SK-N-SH (cell line): ENCODE measurements at regions not wholly inside any gene's neighbourhood (a gene's known extent, or its start where the extent isn't known, plus 50 kb on each side); places are given as distances from the start of the nearest gene placed in this dataset.

Experiments
- CTCF ChIA-PET: fragments of 300-600, 350-600 bp; formaldehyde crosslinking; extraction: SDS; loops from one replicate; lab custom pipeline; 2021; lab: Yijun Ruan, JAX
- POLR2A ChIA-PET: fragments of 350-600 bp; sonication (Branson Sonifier 250); formaldehyde crosslinking; extraction: SDS; loops from one replicate; lab custom pipeline; 2020; ENCODE audit warnings: antibody characterized with exemption, inconsistent platforms; lab: Yijun Ruan, JAX
- DNase-seq: peaks from one replicate; pipeline ENCODE4 v3.0.0; 2012
- H2AFZ ChIP-seq: fragments of 200-600 bp; sonication (generic); 2 replicates; pipeline ENCODE4 v1.8.1; 2016; ENCODE audit warnings: antibody characterized with exemption, mild to moderate bottlenecking, low read depth
- H3F3A ChIP-seq: fragments of 200-600 bp; sonication (generic); replicated peaks from 2 replicates; pipeline ENCODE3; 2016; ENCODE audit warnings: antibody characterized with exemption, mild to moderate bottlenecking; ENCODE audit not compliant: insufficient read depth
- H3K27ac ChIP-seq, 2 experiments: fragments of 200-500 bp in 1 of 2; fragments of 200-600 bp in 1 of 2; sonication (Bioruptor generic) in 1 of 2; sonication (generic), shearing (Covaris generic) in 1 of 2; 2 replicates each; pipeline versions ENCODE4 v1.5.1 to v1.6.1; 2014 to 2016; ENCODE audit warnings: low read depth in 2 of 2, inconsistent platforms in 1 of 2, low read length in 1 of 2, mild to moderate bottlenecking in 1 of 2, mixed read lengths in 1 of 2
- H3K27me3 ChIP-seq: fragments of 200-600 bp; sonication (generic), shearing (Covaris generic); 2 replicates; pipeline ENCODE4 v1.6.1; 2016; ENCODE audit warnings: mixed run types; ENCODE audit not compliant: insufficient read depth
- H3K36me3 ChIP-seq, 2 experiments: fragments of 200-500 bp in 1 of 2; fragments of 200-600 bp in 1 of 2; sonication (Bioruptor generic) in 1 of 2; sonication (generic) in 1 of 2; replicated peaks in 1 of 2; 2 replicates each; pipeline versions ENCODE3 to v1.5.1; 2014 to 2016; ENCODE audit warnings: low read length in 1 of 2, mild to moderate bottlenecking in 1 of 2; ENCODE audit not compliant: insufficient read depth in 2 of 2, control insufficient read depth in 1 of 2
- H3K4me1 ChIP-seq, 2 experiments: fragments of 200-500 bp in 1 of 2; fragments of 200-600 bp in 1 of 2; sonication (Bioruptor generic) in 1 of 2; sonication (generic), shearing (Covaris generic) in 1 of 2; 2 replicates each; pipeline versions ENCODE4 v1.5.1 to v1.6.1; 2014 to 2016; ENCODE audit warnings: low read depth in 1 of 2, low read length in 1 of 2, mixed run types in 1 of 2; ENCODE audit not compliant: insufficient read depth in 2 of 2, control insufficient read depth in 1 of 2
- H3K4me2 ChIP-seq: fragments of 200-600 bp; sonication (generic), shearing (Covaris generic); 2 replicates; pipeline ENCODE4 v1.6.1; 2017; ENCODE audit warnings: mixed run types
- H3K4me3 ChIP-seq, 2 experiments: fragments of 200-500 bp in 1 of 2; fragments of 200-600 bp in 1 of 2; sonication (Bioruptor generic) in 1 of 2; sonication (generic), shearing (Covaris generic) in 1 of 2; 2 replicates each; pipeline versions ENCODE4 v1.5.1 to v1.8.1; 2014 to 2016; ENCODE audit warnings: low read depth in 2 of 2, inconsistent platforms in 1 of 2, low read length in 1 of 2, mild to moderate bottlenecking in 1 of 2, mixed read lengths in 1 of 2, moderate library complexity in 1 of 2
- H3K79me2 ChIP-seq: fragments of 200-600 bp; sonication (generic); 2 replicates; pipeline ENCODE4 v1.8.1; 2017; ENCODE audit warnings: mild to moderate bottlenecking; ENCODE audit not compliant: insufficient read depth
- H3K9ac ChIP-seq: fragments of 200-600 bp; sonication (generic); 2 replicates; pipeline ENCODE4 v1.6.1; 2017; ENCODE audit warnings: mixed run types
- H3K9me2 ChIP-seq: fragments of 200-600 bp; sonication (generic); 2 replicates; pipeline ENCODE4 v1.6.1; 2017; ENCODE audit warnings: mixed run types
- H3K9me3 ChIP-seq: fragments of 200-600 bp; sonication (generic); 2 replicates; pipeline ENCODE4 v1.6.1; 2017; ENCODE audit warnings: mixed run types, mild to moderate bottlenecking, moderate library complexity
- H4K20me1 ChIP-seq: fragments of 200-600 bp; sonication (generic); 2 replicates; pipeline ENCODE4 v1.6.1; 2017; ENCODE audit warnings: mild to moderate bottlenecking, mixed run types; ENCODE audit not compliant: insufficient read depth
- ELF1 ChIP-seq: IDR thresholded peaks from 2 replicates; pipeline ENCODE4 v1.4.0; 2012
- EP300 ChIP-seq, 2 experiments: IDR thresholded peaks; 2 replicates each; pipeline versions ENCODE4 v1.4.0 to v1.6.1; 2012; ENCODE audit warnings: borderline replicate concordance in 1 of 2, low read depth in 1 of 2, low read length in 1 of 2
- EZH2phosphoT487 ChIP-seq: fragments of 200-600 bp; sonication (generic); IDR thresholded peaks from 2 replicates; pipeline ENCODE4 v1.6.1; 2017; ENCODE audit warnings: low read depth, mixed run types, mild to moderate bottlenecking, antibody characterized with exemption, moderate library complexity, borderline replicate concordance
- FOSL2 ChIP-seq: IDR thresholded peaks from 2 replicates; pipeline ENCODE4 v1.4.0; 2012; ENCODE audit warnings: low read depth, mild to moderate bottlenecking, moderate library complexity, borderline replicate concordance
- FOXJ3 ChIP-seq: sonication (generic); formaldehyde crosslinking; IDR thresholded peaks from 2 replicates; pipeline ENCODE4 v1.5.1; 2020; ENCODE audit warnings: mild to moderate bottlenecking, missing genetic modification reagents
- FOXM1 ChIP-seq: IDR thresholded peaks from 2 replicates; pipeline ENCODE4 v1.4.0; 2012; ENCODE audit warnings: low read depth, mild to moderate bottlenecking
- GABPA ChIP-seq: IDR thresholded peaks from 2 replicates; pipeline ENCODE4 v1.4.0; 2012; ENCODE audit warnings: low read depth, mild to moderate bottlenecking
- JUND ChIP-seq: IDR thresholded peaks from 2 replicates; pipeline ENCODE4 v1.4.0; 2012
- MAX ChIP-seq: IDR thresholded peaks from 2 replicates; pipeline ENCODE4 v1.4.0; 2012; ENCODE audit warnings: low read depth
- MXI1 ChIP-seq: IDR thresholded peaks from 2 replicates; pipeline ENCODE4 v1.6.1; 2012; ENCODE audit warnings: mild to moderate bottlenecking, low read depth, low read length, improper control_type of control experiment
- NRF1 ChIP-seq: IDR thresholded peaks from 2 replicates; pipeline ENCODE4 v1.6.1; 2012; ENCODE audit warnings: low read depth, mild to moderate bottlenecking, low read length
- PBX3 ChIP-seq: IDR thresholded peaks from 2 replicates; pipeline ENCODE4; 2012
- RAD21 ChIP-seq: IDR thresholded peaks from 2 replicates; pipeline ENCODE4 v1.6.1; 2012; ENCODE audit warnings: mild to moderate bottlenecking, low read length
- REST ChIP-seq: IDR thresholded peaks from 2 replicates; pipeline ENCODE4 v1.6.1; 2012; ENCODE audit warnings: mild to moderate bottlenecking, low read depth, low read length, moderate library complexity
- RFX5 ChIP-seq: IDR thresholded peaks from 2 replicates; pipeline ENCODE4 v1.6.1; 2012; ENCODE audit warnings: mild to moderate bottlenecking, improper control_type of control experiment, low read length
- RXRA ChIP-seq: IDR thresholded peaks from 2 replicates; pipeline ENCODE4 v1.4.0; 2012; ENCODE audit warnings: low read depth, mild to moderate bottlenecking, borderline replicate concordance
- SIN3A ChIP-seq: IDR thresholded peaks from 2 replicates; pipeline ENCODE4 v1.6.1; 2012; ENCODE audit warnings: low read depth, mild to moderate bottlenecking, low read length, moderate library complexity, borderline replicate concordance
- TAF1 ChIP-seq: IDR thresholded peaks from 2 replicates; pipeline ENCODE4 v1.6.1; 2012; ENCODE audit warnings: low read depth, mild to moderate bottlenecking, low read length, moderate library complexity, borderline replicate concordance
- TCF12 ChIP-seq: IDR thresholded peaks from 2 replicates; pipeline ENCODE4 v1.4.0; 2012
- USF2 ChIP-seq: fragments of 150-350 bp; IDR thresholded peaks from 2 replicates; pipeline ENCODE4 v1.6.1; 2017; ENCODE audit warnings: antibody characterized with exemption, low read length, low read depth, borderline replicate concordance
- YY1 ChIP-seq: IDR thresholded peaks from 2 replicates; pipeline ENCODE4 v1.4.0; 2012; ENCODE audit warnings: low read depth, mild to moderate bottlenecking
- WGBS: methylation state at CpG from one replicate; pipeline ENCODE4 v1.1.6; 2017; ENCODE audit warnings: low lambda C conversion rate; 5-methylcytosine and 5-hydroxymethylcytosine counted together

- TF ChIP-seq RXRA (peak; percentile 64; the same call in 1 of the 2 replicates), FOXJ3 (CRISPR knock-in tag) (no peak), JUND (peak; percentile 56), FOXM1 (no peak), TCF12 (peak; percentile 92), RFX5 (no peak), GABPA (no peak), YY1 (no peak), MXI1 (0 out of 2 replicates have a peak, but pooled peaks have one; percentile 38), NRF1 (no peak), PBX3 (peak; percentile 71), MAX (peak; percentile 18; the same call in 1 of the 2 replicates)
Observed at GRCh38 chr1:224544346-224545110, 71.6 kb upstream of the CNIH3 start (continued).

GRCh38 chr1:224545571-224545970, 70.5 kb upstream of the CNIH3 start:
- peaks cover 30% of the 10 kb centered on the region for H3F3A ChIP-seq
- no peaks in the 10 kb centered on the region for H3K9me3 ChIP-seq
- peak overlapping the region; percentile 94 to 99; a peak in 3 of 4 replicates for H3K27ac ChIP-seq
- H3K4me1 ChIP-seq, result peaks cover 30 to 41% of the 10 kb centered on the region in 2 experiments
- H4K20me1 ChIP-seq, result no peaks in the 10 kb centered on the region
- DNase-seq, result no peak
- CTCF ChIA-PET, result interaction anchor here (0.9 to 3.1 kb wide), 3 partner anchors 11 to 99 kb away, joined by 4 to 13 read pairs (median 4); no protein-coding TSS in a partner anchor
- no peaks in the 10 kb centered on the region for H3K79me2 ChIP-seq
- no peaks in the 10 kb centered on the region for H3K9me2 ChIP-seq
- H2AFZ ChIP-seq, result no peak overlapping the region
- H3K4me2 ChIP-seq, result no peak overlapping the region
- H3K4me3 ChIP-seq, result no peak overlapping the region
- H3K9ac ChIP-seq, result no peak overlapping the region
- H3K36me3 ChIP-seq, result no peaks in the 10 kb centered on the region
- H3K27me3 ChIP-seq, result no peaks in the 10 kb centered on the region
- POLR2A ChIA-PET, result interaction anchor here (0.6 kb wide), 1 partner anchor 20 kb away, joined by 4 read pairs; no protein-coding TSS in a partner anchor
- TF ChIP-seq REST (no peak), TAF1 (no peak), SIN3A (no peak), RAD21 (no peak), MAX (no peak), EP300 (IDR thresholded peaks at IDR 0.05; ENCODE audit: borderline replicate concordance in 1 of 2, low read depth in 1 of 2, low read length in 1 of 2) (no peak), ELF1 (no peak), JUND (no peak), TCF12 (no peak), FOSL2 (no peak), EZH2phosphoT487 (no peak), FOXM1 (no peak), USF2 (no peak)
- WGBS, result 72% methylated on average over 4 of the region's 4 CpGs
